Mammary epithelial cell (primary cell): ENCODE measurements at regions not wholly inside any gene's neighbourhood (a gene's known extent, or its start where the extent isn't known, plus 50 kb on each side); places are given as distances from the start of the nearest gene placed in this dataset.

Experiments used
- EZH2 ChIP-seq: IDR thresholded peaks from 2 replicates; pipeline ENCODE4 v1.6.1; 2012; ENCODE audit warnings: low read length, inconsistent platforms, borderline replicate concordance
- TF ChIP-seq, protein P1 (sequence below), 2 donors: IDR thresholded peaks in 1 of 2; conservative IDR thresholded peaks in 1 of 2; 2 replicates each; pipeline ENCODE4 v1.5.1; 2011 to 2012; ENCODE audit warnings: inconsistent platforms in 2 of 2, low read length in 2 of 2, mild to moderate bottlenecking in 2 of 2, control low read depth in 1 of 2, low read depth in 1 of 2; ENCODE audit not compliant: insufficient read depth in 1 of 2; ENCODE audit errors: extremely low read depth in 1 of 2

GRCh38 chr14:37807722-37808121, 212.3 kb downstream of the TTC6 start:
- TF ChIP-seq, protein P1, sequence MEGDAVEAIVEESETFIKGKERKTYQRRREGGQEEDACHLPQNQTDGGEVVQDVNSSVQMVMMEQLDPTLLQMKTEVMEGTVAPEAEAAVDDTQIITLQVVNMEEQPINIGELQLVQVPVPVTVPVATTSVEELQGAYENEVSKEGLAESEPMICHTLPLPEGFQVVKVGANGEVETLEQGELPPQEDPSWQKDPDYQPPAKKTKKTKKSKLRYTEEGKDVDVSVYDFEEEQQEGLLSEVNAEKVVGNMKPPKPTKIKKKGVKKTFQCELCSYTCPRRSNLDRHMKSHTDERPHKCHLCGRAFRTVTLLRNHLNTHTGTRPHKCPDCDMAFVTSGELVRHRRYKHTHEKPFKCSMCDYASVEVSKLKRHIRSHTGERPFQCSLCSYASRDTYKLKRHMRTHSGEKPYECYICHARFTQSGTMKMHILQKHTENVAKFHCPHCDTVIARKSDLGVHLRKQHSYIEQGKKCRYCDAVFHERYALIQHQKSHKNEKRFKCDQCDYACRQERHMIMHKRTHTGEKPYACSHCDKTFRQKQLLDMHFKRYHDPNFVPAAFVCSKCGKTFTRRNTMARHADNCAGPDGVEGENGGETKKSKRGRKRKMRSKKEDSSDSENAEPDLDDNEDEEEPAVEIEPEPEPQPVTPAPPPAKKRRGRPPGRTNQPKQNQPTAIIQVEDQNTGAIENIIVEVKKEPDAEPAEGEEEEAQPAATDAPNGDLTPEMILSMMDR (conservative IDR thresholded peaks at IDR 0.05 in 1 of 2, IDR thresholded peaks at IDR 0.05 in 1 of 2; ENCODE audit: extremely low read depth in 1 of 2, insufficient read depth in 1 of 2, low read depth in 1 of 2, low read length in 2 of 2): no peak
- no peak for TF ChIP-seq EZH2
